C4-2B (cell line): ENCODE measurements at regions not wholly inside any gene's neighbourhood (a gene's known extent, or its start where the extent isn't known, plus 50 kb on each side); places are given as distances from the start of the nearest gene placed in this dataset.

Experiments
- CTCF ChIP-seq: fragments of 450-650 bp; conservative IDR thresholded peaks from 2 replicates; pipeline ENCODE4 v1.5.1; 2017; ENCODE audit warnings: mild to moderate bottlenecking
- ZFX ChIP-seq: fragments of 450-650 bp; IDR thresholded peaks from 2 replicates; pipeline ENCODE4 v1.6.1; 2017

- TF ChIP-seq CTCF = no peak
- no peak for TF ChIP-seq ZFX
Measured at GRCh38 chr13:106163426-106163825, 372.0 kb downstream of the EFNB2 start.
